ENCODE measurements at regions not wholly inside any gene's neighbourhood (a gene's known extent, or its start where the extent isn't known, plus 50 kb on each side); places are given as distances from the start of the nearest gene placed in this dataset.

GRCh38 chr2:215529271-215529670, 93.4 kb upstream of the FN1 start:
- DNase-seq, result no peak

- DNase-seq, result no peak
Observed at GRCh38 chr2:215528555-215528954, 92.7 kb upstream of the FN1 start.

GRCh38 chr2:215527736-215528135, 91.9 kb upstream of the FN1 start:
- DNase-seq, result no peak

- no peak for DNase-seq
Observed at GRCh38 chr2:215526341-215526740, 90.5 kb upstream of the FN1 start.

GRCh38 chr2:215522237-215522636, 86.4 kb upstream of the FN1 start:
- no peak for DNase-seq

- no peak for DNase-seq
Observed at GRCh38 chr2:215521031-215521430, 85.2 kb upstream of the FN1 start.

- DNase-seq, result no peak
Observed at GRCh38 chr2:215517391-215517790, 81.5 kb upstream of the FN1 start.

- DNase-seq, result no peak
Observed at GRCh38 chr2:215514516-215514915, 78.6 kb upstream of the FN1 start.

GRCh38 chr2:215511454-215512346, 75.8 kb upstream of the FN1 start:
- DNase-seq, result no peak

GRCh38 chr2:215507836-215508235, 72.0 kb upstream of the FN1 start:
- no peak for DNase-seq

GRCh38 chr2:215507136-215507535, 71.3 kb upstream of the FN1 start:
- DNase-seq, result no peak

- no peak for DNase-seq
Observed at GRCh38 chr2:215506604-215506990, 70.7 kb upstream of the FN1 start.

GRCh38 chr2:215505044-215505786, 69.3 kb upstream of the FN1 start:
- DNase-seq, result no peak

- DNase-seq, result no peak
Observed at GRCh38 chr2:215504547-215504946, 68.7 kb upstream of the FN1 start.

GRCh38 chr2:215503381-215503780, 67.5 kb upstream of the FN1 start:
- no peak for DNase-seq

GRCh38 chr2:215500466-215500865, 64.6 kb upstream of the FN1 start:
- DNase-seq, result no peak

- no peak for DNase-seq
Observed at GRCh38 chr2:215499331-215499730, 63.5 kb upstream of the FN1 start.

GRCh38 chr2:215498431-215498830, 62.6 kb upstream of the FN1 start:
- no peak for DNase-seq

- DNase-seq, result no peak
Observed at GRCh38 chr2:215493376-215493775, 57.5 kb upstream of the FN1 start.

- no peak for DNase-seq
Observed at GRCh38 chr2:215489288-215489848, 53.5 kb upstream of the FN1 start.

GRCh38 chr2:215487002-215487372, 51.1 kb upstream of the FN1 start:
- DNase-seq, result no peak

- no peak for DNase-seq
Observed at GRCh38 chr2:215486291-215487001, 50.6 kb upstream of the FN1 start.
